ENCODE measurements at regions not wholly inside any gene's neighbourhood (a gene's known extent, or its start where the extent isn't known, plus 50 kb on each side); places are given as distances from the start of the nearest gene placed in this dataset.

DNA sequence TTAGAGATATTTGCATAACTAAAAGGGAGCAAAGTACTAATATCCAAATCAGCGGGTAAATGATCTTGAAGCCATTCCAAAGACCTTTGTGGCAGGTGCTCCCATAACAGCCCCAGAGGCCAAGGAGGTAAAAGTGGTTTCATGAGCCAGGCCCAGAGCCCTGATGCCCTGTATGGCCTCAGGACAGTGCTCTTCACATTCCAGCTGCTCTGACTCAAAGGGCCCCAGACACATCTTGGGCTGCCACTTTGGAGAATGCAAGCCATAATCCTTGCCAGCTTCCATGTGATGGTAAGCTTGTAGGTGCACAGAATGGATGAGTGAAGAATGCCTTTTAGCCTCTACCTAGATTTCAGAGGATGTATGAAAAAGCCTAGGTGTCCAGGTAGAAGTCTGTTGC is 933.4 kb downstream of the SLC16A7 start:
- no peaks in the 10 kb centered on the region for H3K9me3 ChIP-seq
- no peak overlapping the region for H3K27ac ChIP-seq
- TF ChIP-seq POLR2AphosphoS5 (IDR thresholded peaks at IDR 0.05): no peak
- no peak for TF ChIP-seq EP300 (IDR thresholded peaks at IDR 0.05)
- no peaks in the 10 kb centered on the region for H3K4me1 ChIP-seq
- H3K4me3 ChIP-seq: no peak overlapping the region
- H3K36me3 ChIP-seq: no peaks in the 10 kb centered on the region
- 86 to 100% methylated on average over 1 of the region's 1 CpG for WGBS, 2 donors
- no peaks in the 10 kb centered on the region for H3K27me3 ChIP-seq
- peak in 1 of 2 donors; percentile 17 for ATAC-seq (ENCODE audit: low FRiP score in 2 of 2)
- no peak for DNase-seq

- no peak for DNase-seq
- Histone ChIP-seq H3K4me1 (no peaks in the 10 kb centered on the region), H3K9me3 (no peaks in the 10 kb centered on the region), H3K36me3 (no peaks in the 10 kb centered on the region), H3K27ac (no peak overlapping the region), H3K4me3 (no peak overlapping the region), H3K27me3 (no peaks in the 10 kb centered on the region)
- TF ChIP-seq POLR2AphosphoS5 (IDR thresholded peaks at IDR 0.05): no peak
- TF ChIP-seq CTCF (IDR thresholded peaks at IDR 0.05): no peak
- no peak for TF ChIP-seq POLR2A (IDR thresholded peaks at IDR 0.05)
- no peak for TF ChIP-seq EP300 (IDR thresholded peaks at IDR 0.05)
- ATAC-seq (ENCODE audit: low FRiP score in 2 of 2): no peak
- 80 to 96% methylated on average over 1 of the region's 1 CpG for whole genome bisulfite sequencing, 2 donors
These were observed 933.9 kb downstream of the SLC16A7 start for GRCh38 chr12:60529723-60530122.

DNA sequence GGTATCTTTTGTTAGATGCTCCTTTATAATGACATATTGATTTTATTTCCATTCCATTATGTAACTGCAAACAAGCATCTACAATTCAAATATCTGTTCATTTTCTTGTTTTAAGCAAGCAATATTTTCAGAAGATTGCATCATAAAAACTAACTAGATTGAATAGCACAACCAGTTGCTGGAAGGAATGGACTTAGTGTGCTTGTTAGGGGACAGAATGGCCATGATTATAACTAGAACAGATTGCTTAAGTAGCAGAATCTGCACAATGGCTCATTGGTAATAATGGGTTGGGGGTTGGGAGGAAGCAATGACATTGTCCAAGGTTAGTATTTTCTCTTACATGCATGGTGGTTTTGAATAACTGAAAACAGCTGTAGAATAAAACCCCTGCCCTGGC is 939.5 kb downstream of the SLC16A7 start:
- Histone ChIP-seq H3K4me1 (peaks cover 0 to 7% (median 1%) of the 10 kb centered on the region in 4 donors), H3K27me3 (no peaks in the 10 kb centered on the region), H3K9me3 (no peaks in the 10 kb centered on the region), H3K4me3 (no peak overlapping the region), H3K36me3 (no peaks in the 10 kb centered on the region), H3K27ac (no peak overlapping the region)
- ATAC-seq (ENCODE audit: low FRiP score in 2 of 2) (no peak), DNase-seq (no peak)
- TF ChIP-seq EP300 (IDR thresholded peaks at IDR 0.05) (no peak), POLR2AphosphoS5 (IDR thresholded peaks at IDR 0.05) (no peak), CTCF (IDR thresholded peaks at IDR 0.05) (no peak), POLR2A (IDR thresholded peaks at IDR 0.05) (no peak)

- no peak for TF ChIP-seq EP300 (IDR thresholded peaks at IDR 0.05)
- no peak for TF ChIP-seq CTCF (IDR thresholded peaks at IDR 0.05)
- H3K36me3 ChIP-seq: no peaks in the 10 kb centered on the region
- peak overlapping the region in 1 of 4 donors; percentile 18 for H3K4me3 ChIP-seq
- peaks cover 0 to 7% (median 1%) of the 10 kb centered on the region in 4 donors for H3K4me1 ChIP-seq
- DNase-seq: no peak
- H3K9me3 ChIP-seq: no peaks in the 10 kb centered on the region
- ATAC-seq (ENCODE audit: low FRiP score in 2 of 2): no peak
- no peak overlapping the region for H3K27ac ChIP-seq
- H3K27me3 ChIP-seq: no peaks in the 10 kb centered on the region
- WGBS, 2 donors: 52 to 53% methylated on average over 5 of the region's 5 CpGs
These were observed 943.8 kb downstream of the SLC16A7 start for GRCh38 chr12:60539592-60539991.

DNA sequence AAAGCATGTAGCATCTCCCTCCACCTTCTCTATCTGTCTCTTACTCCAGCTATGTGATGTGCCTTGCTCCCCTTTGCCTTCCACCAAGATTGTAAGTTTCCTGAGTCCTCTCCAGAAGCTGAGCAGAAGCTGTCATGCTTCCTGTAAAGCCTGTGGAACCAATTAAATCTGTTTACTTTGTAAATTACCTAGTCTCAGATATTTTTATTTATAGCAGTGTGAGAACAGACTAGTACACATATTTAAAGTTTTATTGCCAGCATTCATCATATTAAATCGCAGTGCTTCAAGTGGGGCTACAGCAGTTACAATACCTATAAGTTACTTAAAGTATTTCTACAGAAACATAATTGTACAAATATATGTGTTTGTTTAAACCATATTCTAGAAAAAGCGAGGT is 973.1 kb downstream of the SLC16A7 start:
- TF ChIP-seq POLR2AphosphoS5 (IDR thresholded peaks at IDR 0.05) (no peak), CTCF (IDR thresholded peaks at IDR 0.05) (no peak), EP300 (IDR thresholded peaks at IDR 0.05) (no peak), POLR2A (IDR thresholded peaks at IDR 0.05) (no peak)
- H3K27ac ChIP-seq: no peak overlapping the region
- ATAC-seq (ENCODE audit: low FRiP score in 2 of 2) (no peak), DNase-seq (no peak)
- no peaks in the 10 kb centered on the region for H3K27me3 ChIP-seq
- no peak overlapping the region for H3K4me3 ChIP-seq
- no peaks in the 10 kb centered on the region for H3K36me3 ChIP-seq
- H3K9me3 ChIP-seq: no peaks in the 10 kb centered on the region
- 83 to 91% methylated on average over 2 of the region's 2 CpGs for WGBS, 2 donors
- H3K4me1 ChIP-seq: no peaks in the 10 kb centered on the region
